GM19372 (cell line): ENCODE measurements at regions not wholly inside any gene's neighbourhood (a gene's known extent, or its start where the extent isn't known, plus 50 kb on each side); places are given as distances from the start of the nearest gene placed in this dataset.
"Not testable (repeated sequence)": the region's sequence is repeated elsewhere in the genome, so short reads cannot be mapped to it uniquely, and the experiment has no call there.

Experiments used
- ATAC-seq: cut with Tn5 transposase; IDR thresholded peaks from one replicate; pipeline ENCODE4 v1.9.1; 2021; ENCODE audit warnings: mild to moderate bottlenecking, low read depth, moderate library complexity; ENCODE audit not compliant: unreplicated experiment

- peak; percentile 46 for ATAC-seq
These were observed 181.4 kb upstream of the TUBA3C start for GRCh38 chr13:19362946-19363510.

- ATAC-seq, result not testable (repeated sequence)
These were observed 178.1 kb upstream of the TUBA3C start for GRCh38 chr13:19359697-19360096.

- no peak for ATAC-seq
These were observed 164.3 kb upstream of the TUBA3C start for GRCh38 chr13:19345916-19346422.

GRCh38 chr13:19345158-19345557 lies 163.5 kb upstream of the TUBA3C start:
- peak; percentile 31 for ATAC-seq

- peak; percentile 77 for ATAC-seq
These were observed 163.0 kb upstream of the TUBA3C start for GRCh38 chr13:19344585-19345120.

- no peak for ATAC-seq
These were observed 150.8 kb upstream of the TUBA3C start for GRCh38 chr13:19332378-19332777.

GRCh38 chr13:19329365-19329764 lies 147.7 kb upstream of the TUBA3C start:
- no peak for ATAC-seq

GRCh38 chr13:19324325-19324724 lies 142.7 kb upstream of the TUBA3C start:
- no peak for ATAC-seq

GRCh38 chr13:19321222-19321621 lies 139.6 kb upstream of the TUBA3C start:
- ATAC-seq, result no peak

GRCh38 chr13:19305434-19305833 lies 123.8 kb upstream of the TUBA3C start:
- ATAC-seq, result no peak

- no peak for ATAC-seq
These were observed 107.6 kb upstream of the TUBA3C start for GRCh38 chr13:19289180-19289579.

- no peak for ATAC-seq
These were observed 102.2 kb upstream of the TUBA3C start for GRCh38 chr13:19283836-19284235.

GRCh38 chr13:19268331-19268730 lies 86.7 kb upstream of the TUBA3C start:
- no peak for ATAC-seq

- no peak for ATAC-seq
These were observed 86.1 kb upstream of the TUBA3C start for GRCh38 chr13:19267746-19268145.

GRCh38 chr13:19266979-19267378 lies 85.4 kb upstream of the TUBA3C start:
- no peak for ATAC-seq

GRCh38 chr13:19264711-19265110 lies 83.1 kb upstream of the TUBA3C start:
- no peak for ATAC-seq

- ATAC-seq, result no peak
These were observed 70.8 kb upstream of the TUBA3C start for GRCh38 chr13:19252381-19252780.

GRCh38 chr13:19239114-19239860 lies 57.7 kb upstream of the TUBA3C start:
- ATAC-seq, result no peak
